NCI-H1092 (cell line): ENCODE measurements at regions not wholly inside any gene's neighbourhood (a gene's known extent, or its start where the extent isn't known, plus 50 kb on each side); places are given as distances from the start of the nearest gene placed in this dataset.
"Not testable (repeated sequence)": the region's sequence is repeated elsewhere in the genome, so short reads cannot be mapped to it uniquely, and the experiment has no call there.

Experiments
- DNase-seq: peaks from one replicate; lab custom pipeline; 2025; lab: John Stamatoyannopoulos, UW

DNA sequence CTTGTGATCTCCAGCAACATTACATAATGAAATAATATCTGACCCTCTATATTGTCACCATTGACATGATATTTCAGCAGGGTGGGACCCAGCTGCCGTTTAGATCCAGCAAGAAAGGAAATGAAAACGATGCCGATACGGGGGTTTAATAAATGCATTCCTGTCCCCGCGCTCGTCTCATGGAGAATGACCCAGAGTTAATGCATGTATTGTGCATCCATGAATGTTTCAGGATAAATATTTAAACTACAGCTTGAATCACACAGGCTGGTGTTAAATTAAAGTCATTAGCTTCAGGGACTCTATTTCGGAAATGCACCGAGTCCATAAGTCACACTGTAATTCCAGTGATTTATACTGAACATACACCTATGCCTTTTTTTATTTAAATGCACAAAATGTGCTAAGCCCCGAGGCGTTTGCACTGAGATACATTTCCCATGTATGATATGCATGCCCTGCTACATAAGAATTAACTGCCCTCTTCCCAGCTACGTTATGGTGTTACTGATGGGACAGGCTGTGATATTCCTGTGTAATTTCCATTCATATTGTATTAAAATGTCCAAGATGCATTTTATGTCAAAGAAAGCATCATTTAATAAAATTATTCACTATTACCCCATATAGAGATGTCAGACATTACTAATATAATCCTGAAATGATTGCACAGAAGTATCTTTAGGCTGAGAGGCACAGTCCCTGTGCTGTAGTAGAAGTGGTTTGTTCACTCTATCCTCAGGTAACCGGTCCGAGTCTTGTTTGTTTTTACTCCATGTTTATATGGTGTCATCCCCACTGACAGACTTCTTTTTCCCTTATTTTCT, 109.3 kb upstream of the ZNF516 start:
- no peak for DNase-seq

DNA sequence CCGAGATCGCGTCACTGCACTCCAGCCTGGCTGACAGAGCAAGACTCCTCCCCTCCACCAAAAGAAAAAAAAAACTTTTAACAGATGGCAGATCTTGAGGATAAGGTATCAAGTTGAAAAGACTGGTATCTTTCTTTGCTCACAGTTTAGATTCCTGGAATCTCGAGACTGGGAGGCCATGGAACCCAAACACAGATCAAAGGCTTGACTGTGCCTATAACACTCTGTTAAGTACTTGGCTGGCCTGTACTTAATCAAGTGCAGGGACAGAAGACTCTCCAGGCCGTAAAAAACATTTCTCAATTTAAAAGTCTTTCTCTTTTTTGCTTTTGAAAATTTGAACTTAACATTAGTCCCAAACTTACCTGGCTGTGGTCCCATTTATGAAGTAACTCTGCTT, 107.1 kb upstream of the ZNF516 start:
- DNase-seq = no peak

DNA sequence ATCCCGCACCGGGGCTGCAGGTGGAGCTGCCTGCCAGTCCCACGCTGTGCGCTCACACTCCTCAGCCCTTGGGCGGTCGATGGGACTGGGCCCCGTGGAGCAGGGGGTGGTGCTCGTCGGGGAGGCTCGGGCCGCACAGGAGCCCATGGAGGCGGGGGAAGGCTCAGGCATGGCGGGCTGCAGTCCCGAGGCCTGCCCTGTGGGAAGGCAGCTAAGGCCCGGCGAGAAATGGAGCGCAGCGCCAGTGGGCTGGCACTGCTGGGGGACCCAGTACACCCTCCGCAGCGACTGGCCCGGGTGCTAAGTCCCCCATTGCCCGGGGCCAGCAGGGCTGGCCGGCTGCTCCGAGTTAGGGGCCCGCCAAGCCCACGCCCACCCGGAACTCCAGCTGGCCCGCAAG, 105.0 kb upstream of the ZNF516 start:
- not testable (repeated sequence) for DNase-seq

DNA sequence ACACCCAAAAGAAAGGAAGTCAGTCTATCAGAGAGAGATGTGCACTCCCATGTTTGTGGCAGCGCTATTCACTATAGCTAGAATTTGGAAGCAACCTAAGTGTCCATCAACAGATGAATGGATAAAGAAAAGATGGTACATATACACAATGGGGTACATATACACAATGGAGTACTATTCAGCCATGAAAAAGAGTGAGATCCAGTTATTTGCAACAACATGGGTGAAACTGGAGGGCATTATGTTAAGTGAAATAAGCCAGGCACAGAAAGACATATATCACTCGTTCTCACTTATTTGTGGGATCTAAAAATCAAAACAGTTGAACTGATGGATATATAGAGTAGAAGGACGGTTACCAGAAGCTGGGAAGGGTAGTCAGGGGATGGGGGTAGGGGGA, 99.9 kb upstream of the ZNF516 start:
- DNase-seq = no peak

DNA sequence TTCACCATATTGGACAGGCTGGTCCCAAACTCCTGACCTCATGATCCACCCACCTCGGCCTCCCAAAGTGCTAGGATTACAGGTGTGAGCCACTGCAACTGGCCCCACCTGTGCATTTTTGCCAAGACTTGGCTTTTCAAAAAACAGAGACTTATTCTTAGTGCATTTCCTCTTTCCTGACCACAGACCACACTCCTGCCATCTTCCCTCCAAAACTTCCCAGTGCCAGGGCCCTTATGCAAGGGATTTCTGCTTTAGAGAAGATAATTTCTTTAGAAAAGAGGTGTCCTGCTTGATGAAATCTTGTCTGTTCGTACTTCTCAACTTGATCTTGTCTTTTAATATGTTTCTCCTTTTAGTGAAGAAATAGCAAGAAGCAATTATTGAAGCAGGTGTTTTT, 98.8 kb upstream of the ZNF516 start:
- DNase-seq = no peak

DNA sequence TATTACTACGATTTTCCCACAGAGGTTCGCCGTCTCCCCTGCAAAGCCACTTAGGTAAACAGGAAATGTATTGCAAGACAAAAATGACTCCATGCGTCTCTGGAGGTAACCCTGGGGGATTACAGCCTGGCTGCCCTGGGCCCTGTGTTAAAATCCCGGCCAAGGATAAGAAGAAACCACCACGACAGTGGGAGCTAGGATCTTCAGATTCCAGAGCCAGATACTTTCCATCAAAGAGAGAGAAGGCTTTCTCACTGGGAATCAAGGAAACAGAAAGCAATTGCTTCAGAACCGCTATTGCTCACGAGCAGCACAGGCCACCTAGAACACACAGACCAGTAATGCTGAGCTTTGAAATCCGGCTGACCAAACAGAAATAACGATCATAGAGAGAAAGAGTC, 97.9 kb upstream of the ZNF516 start:
- peak; percentile 44 for DNase-seq

DNA sequence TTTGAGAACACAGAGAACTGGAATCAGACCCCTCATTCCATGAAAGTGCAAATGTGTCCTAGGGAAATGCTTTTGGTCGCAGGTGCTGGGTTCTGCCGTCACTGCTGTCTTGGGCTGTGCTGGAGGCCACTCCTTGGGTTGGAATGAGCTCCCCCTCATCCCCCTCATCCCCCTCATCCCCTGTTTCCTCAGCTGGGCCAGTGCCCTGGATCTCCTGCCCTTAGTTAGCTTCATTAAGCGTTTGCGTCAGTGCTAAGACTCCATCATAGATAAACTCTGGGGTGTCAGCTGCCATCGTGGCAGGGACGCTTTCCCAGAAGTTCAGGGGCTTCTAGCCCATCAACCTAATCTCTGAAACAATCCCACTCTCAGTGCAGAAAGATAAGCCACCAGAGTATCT, 97.1 kb upstream of the ZNF516 start:
- no peak for DNase-seq

DNA sequence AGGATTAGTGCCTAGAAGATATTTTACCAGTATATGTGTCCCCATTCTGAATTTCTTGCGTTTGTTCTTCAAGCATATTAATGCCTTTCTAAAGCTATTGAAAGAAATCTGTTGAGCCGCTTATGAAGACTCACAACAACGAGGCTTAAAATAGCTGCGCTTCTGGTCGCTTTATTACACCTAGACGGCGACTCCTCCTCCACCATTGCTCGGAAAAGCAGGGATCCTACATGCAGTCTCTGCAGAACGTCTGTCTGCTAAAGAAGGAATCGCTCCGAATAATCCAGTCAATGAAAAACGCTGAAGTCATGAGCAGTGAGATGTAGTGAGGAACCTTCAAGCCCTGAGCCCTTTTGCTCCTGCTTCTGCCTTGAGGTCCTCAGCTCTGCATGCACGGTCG, 94.8 kb upstream of the ZNF516 start:
- no peak for DNase-seq

DNA sequence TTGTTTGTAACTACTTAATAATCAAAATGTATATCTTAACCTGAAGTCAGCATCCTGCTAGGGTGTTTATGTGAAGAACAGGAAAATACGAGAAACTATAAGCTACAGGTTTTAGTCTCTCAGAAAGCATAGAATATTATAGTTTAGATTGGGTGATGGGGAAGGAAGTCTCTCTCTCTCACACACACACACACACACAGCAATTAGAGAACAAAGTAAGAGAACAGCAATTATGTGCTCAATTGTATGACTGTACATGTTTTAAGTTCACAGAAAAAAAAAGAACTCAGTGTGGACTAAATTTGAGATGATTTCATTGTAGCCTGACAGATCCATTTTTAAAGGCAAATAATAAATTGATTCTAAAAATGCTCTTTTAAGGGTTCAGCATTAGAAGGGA, 94.3 kb upstream of the ZNF516 start:
- DNase-seq = no peak

DNA sequence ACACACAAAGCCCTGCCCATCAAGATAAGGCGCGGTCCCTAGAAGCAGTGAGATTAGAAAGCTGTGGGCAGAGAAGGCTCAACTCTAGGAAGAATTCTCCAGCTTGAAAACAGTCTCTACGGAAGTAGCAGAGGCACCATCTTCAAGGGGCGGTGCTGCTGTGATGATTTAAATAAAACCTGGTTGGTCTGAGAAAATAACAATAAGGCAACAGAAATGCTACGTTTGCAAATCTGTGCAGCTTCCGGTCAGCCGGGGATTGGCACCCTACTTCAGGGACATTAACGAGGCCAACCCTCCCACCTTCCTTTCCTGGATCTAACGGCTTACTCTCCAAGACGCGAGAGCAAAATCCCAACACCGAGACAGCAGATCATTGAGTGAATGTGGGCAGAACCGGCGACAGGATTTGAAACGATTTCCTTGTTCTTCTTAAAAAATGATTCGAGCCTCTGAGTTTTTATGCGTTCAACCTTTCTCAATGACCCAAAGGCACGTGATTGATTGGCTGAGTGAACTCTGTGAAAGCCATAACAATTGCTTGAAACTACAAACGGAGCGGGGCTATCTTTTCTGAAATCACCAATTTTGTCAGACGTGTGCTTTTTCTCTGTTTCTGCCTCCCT, 93.7 kb upstream of the ZNF516 start:
- no peak for DNase-seq

DNA sequence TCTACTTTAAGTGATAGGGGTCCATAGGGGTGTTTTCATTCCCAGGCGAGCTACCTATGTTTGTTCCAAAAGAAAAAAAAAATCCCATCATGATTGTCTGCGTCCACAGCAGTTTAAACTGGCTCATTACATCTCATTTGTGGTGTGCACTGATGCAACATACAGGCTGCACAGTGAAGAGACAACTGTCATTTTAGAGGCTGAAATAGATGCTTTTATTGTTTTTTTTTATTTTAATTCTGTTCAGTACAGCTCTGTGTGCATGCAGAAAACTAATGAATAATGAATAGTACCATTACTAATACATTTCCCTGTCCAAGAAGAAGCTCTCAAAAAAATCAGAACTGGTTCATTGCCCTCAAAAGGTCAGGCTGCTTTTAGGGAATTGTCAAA, 92.8 kb upstream of the ZNF516 start:
- DNase-seq = no peak

DNA sequence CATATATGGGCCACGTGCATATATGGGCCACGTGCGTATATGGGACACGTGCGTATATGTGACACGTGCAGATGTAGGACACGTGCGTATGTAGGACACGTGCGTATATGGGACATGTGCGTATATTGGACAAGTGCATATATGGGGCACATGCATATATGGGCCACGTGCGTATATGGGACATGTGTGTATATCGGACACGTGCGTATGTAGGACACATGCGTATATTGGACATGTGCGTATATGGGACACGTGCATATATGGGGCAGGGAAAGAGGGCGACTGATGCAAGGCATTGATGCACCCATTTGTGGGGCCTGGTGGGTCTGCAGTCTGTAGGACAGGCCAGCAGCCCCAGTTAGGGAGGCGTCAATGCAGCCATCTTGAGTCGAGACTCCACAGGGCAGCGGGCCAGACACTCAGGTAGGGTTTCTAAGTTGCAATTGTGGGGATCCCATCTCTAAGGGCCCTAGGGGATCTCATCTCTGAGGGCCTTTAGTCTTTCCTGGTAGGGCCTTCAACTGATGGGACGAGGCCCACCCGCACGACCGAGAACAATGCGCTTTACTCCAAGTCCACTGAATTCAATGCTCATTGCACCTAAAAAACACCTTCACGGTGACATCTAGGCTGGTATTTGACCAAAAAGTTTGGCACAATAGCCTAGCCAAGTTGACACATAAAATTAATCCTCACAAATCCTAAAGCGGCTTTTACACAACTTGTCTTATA, 92.3 kb upstream of the ZNF516 start:
- DNase-seq = no peak

DNA sequence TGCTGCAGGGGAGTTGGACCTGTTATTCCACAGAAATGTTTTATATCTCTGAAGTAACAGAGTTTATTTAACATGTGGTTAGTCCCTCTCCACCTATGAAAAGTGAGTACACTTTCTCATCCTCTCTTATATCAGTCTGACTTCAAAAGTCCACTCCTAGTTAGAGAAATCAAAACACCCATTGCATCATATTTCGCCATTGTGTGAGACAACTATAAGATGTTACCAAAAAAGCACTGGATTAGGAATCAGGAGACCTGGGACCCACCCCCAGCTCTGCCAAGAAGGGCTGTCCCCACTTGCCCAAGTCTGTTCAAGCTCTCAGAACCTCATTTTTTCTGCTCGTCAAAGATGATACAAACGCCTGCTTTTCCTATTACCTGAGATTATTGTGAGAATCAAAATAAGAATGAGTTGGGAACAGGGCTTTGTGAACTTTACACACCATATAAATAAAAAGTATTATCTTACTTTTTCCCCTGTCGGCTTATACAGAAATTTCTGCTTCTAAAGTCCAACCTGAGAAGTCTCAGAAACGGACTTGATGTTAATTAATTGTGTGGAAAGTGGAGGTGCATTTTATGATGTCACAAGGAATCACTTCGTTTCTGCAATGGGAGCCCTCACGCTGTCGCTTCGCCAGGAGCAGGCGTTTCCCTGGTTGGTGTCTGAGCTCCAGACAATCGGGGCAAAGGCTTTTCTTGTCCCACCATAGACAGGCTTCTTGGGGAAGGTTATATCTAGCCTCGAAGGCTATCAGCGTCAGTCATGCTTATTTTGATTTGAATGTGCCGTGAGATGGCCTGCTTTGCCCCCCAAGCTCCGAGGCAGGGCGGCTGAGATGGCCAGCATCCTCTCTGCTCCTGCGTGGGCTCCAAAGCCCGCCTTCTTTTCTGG, 89.6 kb upstream of the ZNF516 start:
- DNase-seq = no peak

DNA sequence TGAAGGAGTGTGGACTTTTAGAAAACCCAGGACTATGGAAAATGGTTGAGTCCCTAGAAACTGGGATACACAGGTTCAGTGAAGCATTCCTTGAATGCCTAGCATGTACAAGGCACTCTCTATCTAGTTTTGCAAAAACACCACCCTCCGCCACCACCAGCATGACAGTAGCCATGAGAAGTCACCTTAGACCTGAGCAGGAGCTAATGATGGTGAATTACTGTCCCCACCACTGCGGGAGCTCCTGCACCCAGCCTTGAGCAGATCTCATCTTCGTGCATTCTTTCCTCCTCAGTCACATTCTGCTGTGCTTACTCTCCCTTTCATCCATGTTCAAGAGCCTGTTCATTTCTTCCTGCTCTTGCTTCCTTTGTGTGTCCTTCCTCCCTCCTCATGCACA, 86.2 kb upstream of the ZNF516 start:
- no peak for DNase-seq

DNA sequence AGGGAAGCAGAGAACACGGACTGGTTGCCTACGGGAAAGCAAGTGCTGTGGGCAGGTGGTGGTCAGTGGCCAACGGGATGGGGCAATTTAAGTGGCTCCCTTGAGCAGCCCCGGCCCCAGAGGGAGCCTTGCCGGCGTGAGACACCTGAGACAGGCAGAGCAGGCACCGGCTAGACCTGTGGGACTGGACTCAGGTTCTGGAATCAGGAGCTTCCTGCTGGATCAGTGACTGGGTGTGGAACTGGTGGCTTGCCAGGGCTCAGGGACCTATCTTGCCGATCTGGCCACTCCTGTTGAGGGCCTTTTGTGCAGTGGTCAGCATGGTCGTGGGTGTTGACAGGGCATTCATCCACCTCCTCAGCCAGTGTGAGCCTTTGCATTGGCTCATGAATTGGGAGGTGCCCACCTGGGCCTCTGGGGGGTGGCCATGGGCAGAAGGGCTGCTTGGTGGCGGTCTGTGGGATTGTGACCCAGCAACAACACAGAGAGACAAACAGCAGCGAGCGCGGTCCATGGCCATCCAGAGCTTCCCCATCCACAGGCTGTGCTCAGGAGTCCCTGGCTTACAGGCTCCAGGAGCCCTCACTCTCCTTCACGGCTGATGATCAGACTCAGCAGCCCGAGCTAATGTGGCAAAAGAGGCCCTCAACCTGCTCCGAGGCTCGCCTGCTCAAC, 85.4 kb upstream of the ZNF516 start:
- DNase-seq = no peak

DNA sequence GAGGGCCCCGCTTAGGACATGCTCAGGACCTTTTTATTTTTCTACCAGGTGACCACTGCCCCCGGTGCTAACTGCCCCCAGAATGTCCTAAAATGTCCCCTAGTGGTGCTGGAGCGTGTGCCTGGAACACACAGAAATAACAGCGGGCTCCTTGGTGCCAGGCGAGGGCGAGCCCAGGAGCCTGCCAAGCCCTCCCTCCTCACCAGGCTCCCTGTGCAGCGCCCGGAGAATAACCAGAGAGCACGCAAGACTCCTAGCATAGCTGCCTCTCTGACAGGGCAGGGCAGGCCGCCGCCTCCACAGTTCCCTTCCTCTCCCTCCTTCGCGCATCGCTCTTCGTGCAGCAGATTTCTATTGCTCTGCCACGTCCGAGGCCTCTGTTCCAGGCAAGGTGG, 84.3 kb upstream of the ZNF516 start:
- no peak for DNase-seq

DNA sequence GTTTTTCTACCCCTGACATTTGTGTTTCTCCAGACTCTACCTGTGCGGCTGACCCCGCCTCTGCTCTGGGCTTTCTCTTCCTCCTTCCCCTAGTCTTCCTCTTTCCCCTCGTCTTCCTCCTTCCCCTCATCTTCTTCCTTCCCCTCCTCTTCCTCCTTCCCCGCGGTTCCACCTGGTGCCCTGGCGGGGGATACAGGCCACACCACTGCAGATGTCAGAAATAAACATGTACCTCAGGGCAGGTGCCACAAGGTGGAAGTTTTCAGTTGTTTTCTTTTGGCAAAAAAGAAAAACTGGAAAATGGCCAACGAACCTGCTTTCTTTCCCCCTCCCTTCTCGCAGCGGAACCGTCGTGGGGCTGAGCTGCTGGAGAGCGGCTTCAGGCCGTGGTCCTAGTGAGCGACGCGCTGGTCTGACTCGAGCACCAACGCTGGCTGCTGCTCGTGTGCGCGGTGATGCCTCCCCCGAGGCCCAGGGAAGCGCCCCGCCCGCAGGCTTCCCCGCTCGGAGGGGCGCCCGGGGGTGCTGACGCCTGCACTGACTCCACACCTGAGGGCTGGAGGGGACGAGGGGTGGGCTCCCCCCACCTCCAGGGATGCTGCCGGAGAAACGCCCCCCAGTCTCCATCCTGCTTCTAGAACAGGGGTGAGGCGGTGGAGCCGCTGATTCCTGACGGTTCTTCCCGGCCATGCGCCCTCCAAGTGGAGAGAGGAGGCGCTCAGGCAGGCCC, 83.7 kb upstream of the ZNF516 start:
- DNase-seq = no peak

DNA sequence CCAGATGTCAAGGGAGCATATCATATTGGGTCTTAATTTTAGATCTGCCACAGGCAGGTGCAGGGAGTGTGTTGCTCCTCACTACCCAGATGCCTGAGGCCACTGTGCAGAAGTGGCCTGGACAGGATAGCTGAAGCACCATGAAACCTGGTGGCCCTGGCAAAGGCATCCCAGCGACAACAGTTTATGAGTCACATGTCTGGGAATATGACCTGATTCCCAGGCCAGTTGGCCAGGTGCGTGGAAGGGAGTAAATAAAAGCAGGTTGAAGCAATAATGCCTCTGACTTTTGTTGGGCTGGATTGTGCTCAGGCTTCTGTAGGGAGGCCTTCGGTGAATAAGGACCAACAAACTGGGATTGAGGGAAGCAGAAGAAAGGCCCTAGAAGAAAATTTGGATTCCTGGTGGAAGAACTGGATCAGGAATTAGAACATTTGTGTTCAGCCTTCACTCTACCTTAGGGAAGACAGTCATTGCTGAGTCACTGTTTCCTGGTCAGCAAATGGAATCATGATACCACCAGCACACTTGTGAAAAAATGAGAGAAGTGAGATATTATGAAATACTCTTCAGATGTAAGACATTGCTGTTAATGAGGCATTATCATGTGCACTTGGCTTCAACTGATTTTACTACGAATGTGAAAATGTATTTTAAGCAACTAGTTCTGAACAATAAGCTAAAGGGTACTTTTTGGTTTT, 78.4 kb upstream of the ZNF516 start:
- no peak for DNase-seq

DNA sequence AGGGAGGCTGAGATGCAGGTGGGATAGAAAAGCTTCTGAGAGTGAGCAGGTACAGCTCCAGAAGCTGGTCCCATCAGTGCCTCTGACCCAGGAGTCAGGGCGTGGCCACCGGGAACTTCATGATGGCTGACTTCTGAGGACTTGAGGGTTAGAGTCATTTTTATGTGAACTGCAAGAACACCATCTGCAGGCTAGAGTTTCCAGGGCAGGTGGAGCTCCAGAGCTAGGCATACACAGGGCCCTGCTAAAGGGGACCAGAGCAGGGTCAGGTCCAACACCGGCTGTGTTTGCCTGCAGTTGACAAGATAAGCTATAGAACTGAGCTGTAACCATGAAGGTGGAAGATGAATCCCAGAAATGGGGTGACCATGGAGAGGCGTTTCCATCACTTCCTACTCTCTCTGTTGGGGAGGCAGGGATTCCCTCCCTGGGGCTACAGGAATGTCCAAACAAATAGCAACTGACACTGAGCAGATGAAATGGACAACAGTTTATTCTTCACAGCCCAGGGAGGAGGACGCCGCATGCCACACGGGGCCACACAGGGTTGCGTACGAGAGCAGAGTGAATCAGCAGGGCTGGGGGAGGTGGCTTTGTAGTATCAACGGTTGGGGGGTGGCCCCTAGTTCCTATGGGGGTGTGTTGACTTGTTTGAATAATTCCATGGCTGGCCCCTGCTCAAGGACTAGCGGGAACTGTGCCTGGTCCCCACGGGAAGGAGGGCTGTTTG, 77.6 kb upstream of the ZNF516 start:
- DNase-seq = peak; percentile 4

DNA sequence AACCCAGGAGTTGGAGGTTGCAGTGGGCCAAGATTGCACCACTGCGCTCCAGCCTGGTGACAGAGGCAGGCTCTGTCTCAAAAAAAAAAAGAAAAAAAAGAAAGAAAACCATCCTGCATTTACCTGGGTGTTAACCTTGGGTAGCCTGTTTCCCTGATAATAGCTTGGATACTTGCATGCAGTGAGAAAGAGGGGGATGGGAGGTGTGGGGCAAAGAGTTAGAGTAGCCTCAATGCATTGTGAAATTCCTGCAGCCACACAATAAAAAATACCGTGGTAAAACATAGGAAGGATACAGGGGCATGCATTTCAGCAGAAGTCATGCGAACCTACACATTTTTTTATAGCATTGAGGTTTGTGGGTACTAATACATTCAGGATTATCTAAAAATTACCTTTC, 76.6 kb upstream of the ZNF516 start:
- DNase-seq = no peak
